HEK293 (cell line): ENCODE measurements at regions not wholly inside any gene's neighbourhood (a gene's known extent, or its start where the extent isn't known, plus 50 kb on each side); places are given as distances from the start of the nearest gene placed in this dataset.

ENCODE experiments used
- CTCF ChIA-PET: fragments of 350-600 bp; formaldehyde crosslinking; extraction: SDS; loops from one replicate; lab custom pipeline; 2021; ENCODE audit warnings: antibody characterized with exemption; lab: Yijun Ruan, JAX
- POLR2A ChIA-PET: fragments of 300-600 bp; formaldehyde crosslinking; extraction: SDS; loops from one replicate; lab custom pipeline; 2020; ENCODE audit warnings: antibody characterized with exemption, inconsistent platforms; lab: Yijun Ruan, JAX
- H3K27ac ChIP-seq: fragments of 200-500 bp; sonication (Bioruptor generic); 2 replicates; pipeline ENCODE4 v1.5.1; 2014; ENCODE audit warnings: low read depth, low read length, control low read depth, inconsistent platforms; ENCODE audit errors: extremely low read depth
- H3K36me3 ChIP-seq, 2 experiments: fragments of 200-500 bp in 1 of 2; sonication (Bioruptor generic) in 1 of 2; 1 replicate in 1 of 2; 2 replicates in 1 of 2; pipeline ENCODE4 v1.5.1; 2014 to 2017; ENCODE audit warnings: inconsistent platforms in 2 of 2, low read length in 2 of 2; ENCODE audit not compliant: control insufficient read depth in 2 of 2, insufficient read depth in 1 of 2
- H3K4me1 ChIP-seq: fragments of 200-500 bp; sonication (Bioruptor generic); 2 replicates; pipeline ENCODE4 v1.5.1; 2014; ENCODE audit warnings: mild to moderate bottlenecking, low read length, inconsistent platforms; ENCODE audit not compliant: control insufficient read depth, insufficient read depth
- H3K4me3 ChIP-seq: 2 replicates; pipeline ENCODE4 v1.5.1; 2011; ENCODE audit warnings: low read depth, mild to moderate bottlenecking, control low read depth, low read length, moderate library complexity
- H3K9me3 ChIP-seq: fragments of 200-500 bp; sonication (Bioruptor generic); 2 replicates; pipeline ENCODE4 v1.5.1; 2014; ENCODE audit warnings: low read depth, low read length, inconsistent platforms; ENCODE audit not compliant: control insufficient read depth, insufficient read depth
- GLI2 ChIP-seq: fragments of 450-650 bp; formaldehyde crosslinking; IDR thresholded peaks from 2 replicates; pipeline ENCODE4; 2017; ENCODE audit warnings: missing biosample characterization, missing genetic modification characterization, low read depth, borderline replicate concordance
- HOXA7 ChIP-seq: sonication (generic); formaldehyde crosslinking; IDR thresholded peaks from 2 replicates; pipeline ENCODE4 v1.8.1; 2022; ENCODE audit warnings: missing genetic modification reagents, borderline replicate concordance
- KLF10 ChIP-seq: fragments of 450-650 bp; IDR thresholded peaks from 2 replicates; pipeline ENCODE4 v1.5.1; 2018; ENCODE audit warnings: missing biosample characterization, mild to moderate bottlenecking, missing genetic modification characterization
- SCRT1 ChIP-seq: fragments of 450-650 bp; formaldehyde crosslinking; IDR thresholded peaks from 2 replicates; pipeline ENCODE4 v1.5.1; 2016; ENCODE audit warnings: missing biosample characterization, missing genetic modification characterization, borderline replicate concordance
- ZFP69B ChIP-seq: fragments of 450-650 bp; formaldehyde crosslinking; IDR thresholded peaks from 2 replicates; pipeline ENCODE4 v1.5.1; 2016; ENCODE audit warnings: missing biosample characterization, missing genetic modification characterization
- ZNF169 ChIP-seq: fragments of 450-650 bp; formaldehyde crosslinking; IDR thresholded peaks from 2 replicates; pipeline ENCODE4 v1.5.1; 2016; ENCODE audit warnings: missing biosample characterization, missing genetic modification characterization
- ZNF239 ChIP-seq: fragments of 450-650 bp; formaldehyde crosslinking; IDR thresholded peaks from 2 replicates; pipeline ENCODE4 v1.5.1; 2016; ENCODE audit warnings: missing biosample characterization, missing genetic modification characterization
- ZNF423 ChIP-seq: fragments of 450-650 bp; formaldehyde crosslinking; IDR thresholded peaks from 2 replicates; pipeline ENCODE4 v1.5.1; 2016; ENCODE audit warnings: missing biosample characterization, missing genetic modification characterization
- ZNF610 ChIP-seq: fragments of 450-650 bp; formaldehyde crosslinking; IDR thresholded peaks from 2 replicates; pipeline ENCODE4 v1.5.1; 2016; ENCODE audit warnings: missing biosample characterization, missing genetic modification characterization, borderline replicate concordance
- ZNF623 ChIP-seq: fragments of 450-650 bp; formaldehyde crosslinking; IDR thresholded peaks from 2 replicates; pipeline ENCODE4 v1.5.1; 2016; ENCODE audit warnings: missing biosample characterization, missing genetic modification characterization
- ZNF626 ChIP-seq: fragments of 450-650 bp; sonication (Bioruptor Pico); formaldehyde crosslinking; IDR thresholded peaks from 2 replicates; pipeline ENCODE4 v1.5.1; 2018; ENCODE audit warnings: missing biosample characterization, missing genetic modification characterization, inconsistent platforms
- ZNF677 ChIP-seq: fragments of 450-650 bp; IDR thresholded peaks from 2 replicates; pipeline ENCODE4 v1.5.0; 2018; ENCODE audit warnings: missing biosample characterization, mild to moderate bottlenecking, missing genetic modification characterization, moderate library complexity
- ZNF692 ChIP-seq: fragments of 450-650 bp; formaldehyde crosslinking; IDR thresholded peaks from 2 replicates; pipeline ENCODE4 v1.5.1; 2016; ENCODE audit warnings: missing biosample characterization, missing genetic modification characterization
- ZNF768 ChIP-seq: fragments of 450-650 bp; formaldehyde crosslinking; IDR thresholded peaks from 2 replicates; pipeline ENCODE4 v1.5.1; 2018; ENCODE audit warnings: missing biosample characterization, mild to moderate bottlenecking, missing genetic modification characterization
- ZNF792 ChIP-seq: fragments of 450-650 bp; formaldehyde crosslinking; IDR thresholded peaks from 2 replicates; pipeline ENCODE4 v1.5.1; 2016; ENCODE audit warnings: missing biosample characterization, missing genetic modification characterization
- ZNF830 ChIP-seq: fragments of 450-650 bp; IDR thresholded peaks from 2 replicates; pipeline ENCODE4 v1.5.0; 2018; ENCODE audit warnings: missing biosample characterization, missing genetic modification characterization, low read depth, mild to moderate bottlenecking, moderate library complexity
- TF ChIP-seq, protein P1 (sequence below): fragments of 450-650 bp; formaldehyde crosslinking; IDR thresholded peaks from 2 replicates; pipeline ENCODE4 v1.5.1; 2016; ENCODE audit warnings: missing biosample characterization, missing genetic modification characterization
- TF ChIP-seq, protein P2 (sequence below): fragments of 450-650 bp; IDR thresholded peaks from 2 replicates; pipeline ENCODE4 v1.5.1; 2018; ENCODE audit warnings: missing biosample characterization, missing genetic modification characterization

- ChIA-PET CTCF (no interaction called here), POLR2A (no interaction called here)
- Histone ChIP-seq H3K27ac (no peak overlapping the region), H3K4me1 (no peaks in the 10 kb centered on the region), H3K36me3 (no peaks in the 10 kb centered on the region), H3K9me3 (no peaks in the 10 kb centered on the region), H3K4me3 (no peak overlapping the region)
- TF ChIP-seq ZNF239 (tag by site-specific recombination) (no peak), HOXA7 (CRISPR knock-in tag) (no peak), ZNF792 (tag by site-specific recombination) (no peak), ZNF169 (tag by site-specific recombination) (no peak)
These were observed 112.3 kb downstream of the CRYAA start for GRCh38 chr21:43280949-43281633.

DNA sequence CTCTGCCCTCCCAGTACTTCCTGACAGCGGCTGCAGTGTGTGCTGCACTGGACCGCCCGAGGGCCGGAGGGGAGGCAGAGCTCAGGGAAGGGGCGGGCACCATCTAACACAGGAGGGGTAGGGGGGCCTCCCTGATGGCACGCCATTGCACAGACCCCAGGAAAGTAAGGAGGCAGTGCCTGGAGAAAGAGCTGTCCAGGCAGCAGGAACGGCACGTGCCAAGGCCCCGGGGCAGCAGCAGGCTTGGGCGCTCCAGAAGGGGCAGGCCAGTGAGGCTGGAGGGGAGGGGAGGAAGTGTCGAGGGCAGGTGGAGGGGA lies 110.7 kb downstream of the CRYAA start:
- no peak overlapping the region for H3K27ac ChIP-seq
- H3K36me3 ChIP-seq: no peaks in the 10 kb centered on the region
- TF ChIP-seq ZNF623 (tag by site-specific recombination): peak; percentile 81
- TF ChIP-seq, protein P1, sequence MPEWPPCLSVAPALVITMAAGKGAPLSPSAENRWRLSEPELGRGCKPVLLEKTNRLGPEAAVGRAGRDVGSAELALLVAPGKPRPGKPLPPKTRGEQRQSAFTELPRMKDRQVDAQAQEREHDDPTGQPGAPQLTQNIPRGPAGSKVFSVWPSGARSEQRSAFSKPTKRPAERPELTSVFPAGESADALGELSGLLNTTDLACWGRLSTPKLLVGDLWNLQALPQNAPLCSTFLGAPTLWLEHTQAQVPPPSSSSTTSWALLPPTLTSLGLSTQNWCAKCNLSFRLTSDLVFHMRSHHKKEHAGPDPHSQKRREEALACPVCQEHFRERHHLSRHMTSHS (tag by site-specific recombination): no peak
- H3K9me3 ChIP-seq: no peaks in the 10 kb centered on the region
- POLR2A ChIA-PET: no interaction called here
- H3K4me3 ChIP-seq: no peak overlapping the region
- CTCF ChIA-PET: no interaction called here
- no peaks in the 10 kb centered on the region for H3K4me1 ChIP-seq

DNA sequence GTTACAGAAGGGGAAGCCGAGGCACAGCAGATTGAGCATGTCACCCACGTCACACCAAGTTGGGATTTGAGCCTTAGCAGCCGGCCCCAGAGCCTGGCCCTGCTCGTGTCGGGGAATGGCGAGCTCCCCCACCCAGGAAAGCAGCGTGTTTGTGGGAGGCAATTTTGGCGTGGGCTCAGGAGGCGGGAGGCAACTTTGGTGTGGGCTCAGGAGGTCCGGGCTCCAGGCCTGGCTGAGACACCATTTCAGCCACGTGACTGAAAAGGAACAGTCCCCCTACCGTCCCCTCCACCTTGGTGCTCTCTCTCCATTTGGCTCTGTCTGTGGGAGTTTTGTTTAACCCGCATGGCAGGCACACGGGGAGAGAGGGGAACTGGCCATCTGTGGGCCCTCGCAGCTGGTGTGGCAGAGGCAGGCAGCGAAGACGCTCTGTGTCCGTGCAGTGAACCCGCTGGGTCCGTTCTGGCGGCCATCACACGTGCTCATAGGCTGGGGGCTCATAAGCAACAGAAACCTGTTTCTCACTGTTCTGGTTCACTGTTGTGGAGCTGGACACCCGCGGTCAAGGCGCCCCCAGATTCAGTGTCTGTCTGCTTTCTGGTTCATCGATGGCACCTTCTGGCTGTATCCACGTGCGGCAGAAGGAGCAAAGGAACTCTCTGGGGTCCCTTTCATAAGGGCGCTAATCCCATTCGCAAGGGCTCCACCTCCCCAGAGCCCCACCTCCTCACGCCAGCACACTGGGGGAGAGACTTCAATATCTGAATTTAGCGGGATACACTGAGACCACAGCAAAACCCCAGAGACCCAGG lies 110.2 kb downstream of the CRYAA start:
- POLR2A ChIA-PET: no interaction called here
- Histone ChIP-seq H3K27ac (no peak overlapping the region), H3K4me3 (no peak overlapping the region), H3K9me3 (no peaks in the 10 kb centered on the region), H3K4me1 (no peaks in the 10 kb centered on the region), H3K36me3 (no peaks in the 10 kb centered on the region)
- TF ChIP-seq ZNF692 (tag by site-specific recombination) (no peak), GLI2 (no peak), ZNF626 (tag by site-specific recombination) (no peak), KLF10 (tag by site-specific recombination) (no peak), SCRT1 (tag by site-specific recombination) (no peak), ZNF768 (tag by site-specific recombination) (no peak), ZNF677 (tag by site-specific recombination) (no peak), ZFP69B (tag by site-specific recombination) (no peak), ZNF423 (no peak), ZNF610 (no peak), ZNF830 (tag by site-specific recombination) (no peak)
- TF ChIP-seq, protein P2, sequence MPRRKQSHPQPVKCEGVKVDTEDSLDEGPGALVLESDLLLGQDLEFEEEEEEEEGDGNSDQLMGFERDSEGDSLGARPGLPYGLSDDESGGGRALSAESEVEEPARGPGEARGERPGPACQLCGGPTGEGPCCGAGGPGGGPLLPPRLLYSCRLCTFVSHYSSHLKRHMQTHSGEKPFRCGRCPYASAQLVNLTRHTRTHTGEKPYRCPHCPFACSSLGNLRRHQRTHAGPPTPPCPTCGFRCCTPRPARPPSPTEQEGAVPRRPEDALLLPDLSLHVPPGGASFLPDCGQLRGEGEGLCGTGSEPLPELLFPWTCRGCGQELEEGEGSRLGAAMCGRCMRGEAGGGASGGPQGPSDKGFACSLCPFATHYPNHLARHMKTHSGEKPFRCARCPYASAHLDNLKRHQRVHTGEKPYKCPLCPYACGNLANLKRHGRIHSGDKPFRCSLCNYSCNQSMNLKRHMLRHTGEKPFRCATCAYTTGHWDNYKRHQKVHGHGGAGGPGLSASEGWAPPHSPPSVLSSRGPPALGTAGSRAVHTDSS (tag by site-specific recombination): no peak
- CTCF ChIA-PET: no interaction called here
